GM10248 (cell line): ENCODE measurements at regions not wholly inside any gene's neighbourhood (a gene's known extent, or its start where the extent isn't known, plus 50 kb on each side); places are given as distances from the start of the nearest gene placed in this dataset.

ENCODE experiments used
- CTCF ChIA-PET: fragments of 300-600 bp; sonication (Branson Sonifier 250); formaldehyde crosslinking; extraction: SDS; loops from one replicate; lab custom pipeline; 2021; ENCODE audit warnings: antibody characterized with exemption; lab: Yijun Ruan, JAX
- POLR2A ChIA-PET: fragments of 350-650 bp; sonication (Branson Sonifier 250); formaldehyde crosslinking; extraction: SDS; loops from one replicate; lab custom pipeline; 2020; ENCODE audit warnings: antibody characterized with exemption; lab: Yijun Ruan, JAX
- DNase-seq: peaks from one replicate; pipeline ENCODE4 v3.0.0; 2012; ENCODE audit errors: extremely low spot score
- TF ChIP-seq, protein P1 (sequence below): IDR thresholded peaks from 2 replicates; pipeline ENCODE4 v1.5.1; 2012; ENCODE audit warnings: mild to moderate bottlenecking, low read depth; ENCODE audit errors: extremely low read depth, missing control alignments, control extremely low read depth

- TF ChIP-seq, protein P1, sequence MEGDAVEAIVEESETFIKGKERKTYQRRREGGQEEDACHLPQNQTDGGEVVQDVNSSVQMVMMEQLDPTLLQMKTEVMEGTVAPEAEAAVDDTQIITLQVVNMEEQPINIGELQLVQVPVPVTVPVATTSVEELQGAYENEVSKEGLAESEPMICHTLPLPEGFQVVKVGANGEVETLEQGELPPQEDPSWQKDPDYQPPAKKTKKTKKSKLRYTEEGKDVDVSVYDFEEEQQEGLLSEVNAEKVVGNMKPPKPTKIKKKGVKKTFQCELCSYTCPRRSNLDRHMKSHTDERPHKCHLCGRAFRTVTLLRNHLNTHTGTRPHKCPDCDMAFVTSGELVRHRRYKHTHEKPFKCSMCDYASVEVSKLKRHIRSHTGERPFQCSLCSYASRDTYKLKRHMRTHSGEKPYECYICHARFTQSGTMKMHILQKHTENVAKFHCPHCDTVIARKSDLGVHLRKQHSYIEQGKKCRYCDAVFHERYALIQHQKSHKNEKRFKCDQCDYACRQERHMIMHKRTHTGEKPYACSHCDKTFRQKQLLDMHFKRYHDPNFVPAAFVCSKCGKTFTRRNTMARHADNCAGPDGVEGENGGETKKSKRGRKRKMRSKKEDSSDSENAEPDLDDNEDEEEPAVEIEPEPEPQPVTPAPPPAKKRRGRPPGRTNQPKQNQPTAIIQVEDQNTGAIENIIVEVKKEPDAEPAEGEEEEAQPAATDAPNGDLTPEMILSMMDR, result no peak
- POLR2A ChIA-PET, result no interaction called here
- DNase-seq, result no peak
- CTCF ChIA-PET, result interaction anchor here (1.1 kb wide), 1 partner anchor 25 kb away, joined by 3 read pairs; no protein-coding TSS in a partner anchor
Observed at GRCh38 chr2:51490576-51491234, 458.8 kb upstream of the NRXN1 start.

DNA sequence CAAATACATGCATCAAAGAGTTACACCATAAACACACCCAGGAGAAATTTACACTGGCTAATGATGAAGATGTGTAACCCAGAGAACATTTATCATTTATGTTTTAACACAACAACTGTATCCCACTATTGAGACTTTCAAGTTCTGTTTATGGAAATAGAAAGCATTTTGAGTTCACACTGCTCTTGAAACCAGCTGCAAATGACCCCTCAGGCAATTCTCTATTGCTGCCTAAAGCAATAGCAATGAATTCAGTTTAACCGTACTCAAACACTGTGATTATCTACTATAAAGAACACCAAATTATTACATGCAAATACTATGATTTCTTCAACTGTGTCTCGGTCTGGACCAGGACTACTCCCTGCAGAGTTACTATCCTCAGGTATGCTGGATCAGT lies 452.7 kb upstream of the NRXN1 start:
- POLR2A ChIA-PET, result no interaction called here
- CTCF ChIA-PET, result no interaction called here
- TF ChIP-seq, protein P1, result no peak
- DNase-seq, result no peak

DNA sequence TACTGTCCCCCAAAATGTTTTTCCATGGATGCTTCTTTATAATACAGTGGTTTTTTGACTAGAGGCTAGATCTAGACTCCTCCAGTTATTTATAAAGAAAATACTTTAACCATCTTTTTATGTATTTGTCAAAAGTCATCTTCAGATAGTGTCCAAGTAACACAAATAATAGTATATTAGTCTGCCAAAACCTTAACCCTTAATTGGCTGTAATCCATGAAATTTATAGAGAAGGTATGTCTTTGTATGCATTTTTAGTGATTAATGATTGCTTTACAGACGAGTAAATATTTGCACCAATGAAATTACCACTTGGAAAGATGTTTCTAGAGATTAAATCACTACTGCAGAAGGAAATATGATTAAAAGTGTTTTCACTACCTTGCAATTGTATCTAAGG lies 451.8 kb upstream of the NRXN1 start:
- ChIA-PET POLR2A (no interaction called here), CTCF (interaction anchor here (1.3 kb wide), 1 partner anchor 11 kb away, joined by 3 read pairs; no protein-coding TSS in a partner anchor)
- DNase-seq, result no peak
- TF ChIP-seq, protein P1, result no peak

GRCh38 chr2:51472783-51473182 lies 440.9 kb upstream of the NRXN1 start:
- TF ChIP-seq, protein P1, result no peak
- ChIA-PET CTCF (interaction anchor here (1.2 kb wide), 1 partner anchor 10 kb away, joined by 3 read pairs; no protein-coding TSS in a partner anchor), POLR2A (no interaction called here)
- no peak for DNase-seq

- ChIA-PET POLR2A (no interaction called here), CTCF (interaction anchor here (1.2 kb wide), 1 partner anchor 11 kb away, joined by 3 read pairs; no protein-coding TSS in a partner anchor)
- DNase-seq, result no peak
- TF ChIP-seq, protein P1, result no peak
Observed at GRCh38 chr2:51472300-51472699, 440.4 kb upstream of the NRXN1 start.

- TF ChIP-seq, protein P1, result no peak
- ChIA-PET CTCF (no interaction called here), POLR2A (no interaction called here)
- no peak for DNase-seq
Observed at GRCh38 chr2:51469102-51469501, 437.2 kb upstream of the NRXN1 start.
